ENCODE measurements at regions not wholly inside any gene's neighbourhood (a gene's known extent, or its start where the extent isn't known, plus 50 kb on each side); places are given as distances from the start of the nearest gene placed in this dataset.

GRCh38 chr16:73145166-73145880, 97.4 kb upstream of the ZFHX3 start:
- H3K9ac ChIP-seq (ENCODE audit: insufficient read depth, low read length) = no peak overlapping the region
- TF ChIP-seq, protein P1, sequence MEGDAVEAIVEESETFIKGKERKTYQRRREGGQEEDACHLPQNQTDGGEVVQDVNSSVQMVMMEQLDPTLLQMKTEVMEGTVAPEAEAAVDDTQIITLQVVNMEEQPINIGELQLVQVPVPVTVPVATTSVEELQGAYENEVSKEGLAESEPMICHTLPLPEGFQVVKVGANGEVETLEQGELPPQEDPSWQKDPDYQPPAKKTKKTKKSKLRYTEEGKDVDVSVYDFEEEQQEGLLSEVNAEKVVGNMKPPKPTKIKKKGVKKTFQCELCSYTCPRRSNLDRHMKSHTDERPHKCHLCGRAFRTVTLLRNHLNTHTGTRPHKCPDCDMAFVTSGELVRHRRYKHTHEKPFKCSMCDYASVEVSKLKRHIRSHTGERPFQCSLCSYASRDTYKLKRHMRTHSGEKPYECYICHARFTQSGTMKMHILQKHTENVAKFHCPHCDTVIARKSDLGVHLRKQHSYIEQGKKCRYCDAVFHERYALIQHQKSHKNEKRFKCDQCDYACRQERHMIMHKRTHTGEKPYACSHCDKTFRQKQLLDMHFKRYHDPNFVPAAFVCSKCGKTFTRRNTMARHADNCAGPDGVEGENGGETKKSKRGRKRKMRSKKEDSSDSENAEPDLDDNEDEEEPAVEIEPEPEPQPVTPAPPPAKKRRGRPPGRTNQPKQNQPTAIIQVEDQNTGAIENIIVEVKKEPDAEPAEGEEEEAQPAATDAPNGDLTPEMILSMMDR (conservative IDR thresholded peaks at IDR 0.05 in 1 of 2, IDR thresholded peaks at IDR 0.05 in 1 of 2; ENCODE audit: low read depth in 1 of 2, low read length in 2 of 2) = no peak
- TF ChIP-seq EZH2 (IDR thresholded peaks at IDR 0.05; ENCODE audit: low read length, missing control alignments) = no peak
- H3K4me3 ChIP-seq (replicated peaks in 1 of 4; ENCODE audit: control extremely low read depth in 1 of 4, insufficient read depth in 1 of 4, low read depth in 3 of 4, low read length in 4 of 4) = no peak overlapping the region
- peak in 1 of 2 donors; percentile 17 for DNase-seq (ENCODE audit: low read depth in 2 of 2)
- no peaks in the 10 kb centered on the region for H4K20me1 ChIP-seq (ENCODE audit: control insufficient read depth, extremely low read depth, insufficient read depth, low read length)
- no peaks in the 10 kb centered on the region for H3K36me3 ChIP-seq (ENCODE audit: control insufficient read depth, insufficient read depth, low read length)
- H3K4me1 ChIP-seq (ENCODE audit: control insufficient read depth, extremely low read depth, insufficient read depth, low read length) = no peaks in the 10 kb centered on the region
- H2AFZ ChIP-seq (ENCODE audit: low read length) = no peak overlapping the region
- no peaks in the 10 kb centered on the region for H3K9me3 ChIP-seq (ENCODE audit: control insufficient read depth, insufficient read depth, low read depth, low read length)
- H3K27me3 ChIP-seq (ENCODE audit: control insufficient read depth, insufficient read depth, low read length) = no peaks in the 10 kb centered on the region
- H3K79me2 ChIP-seq (ENCODE audit: control insufficient read depth, insufficient read depth, low read length) = no peaks in the 10 kb centered on the region
- H3K27ac ChIP-seq (ENCODE audit: insufficient read depth, low read length) = no peak overlapping the region
- H3K4me2 ChIP-seq (ENCODE audit: extremely low read depth, insufficient read depth, low read length) = no peak overlapping the region

- Histone ChIP-seq H4K20me1 (ENCODE audit: control insufficient read depth, extremely low read depth, insufficient read depth, low read length) (no peaks in the 10 kb centered on the region), H3K9ac (ENCODE audit: insufficient read depth, low read length) (peak overlapping the region; percentile 21), H3K79me2 (ENCODE audit: control insufficient read depth, insufficient read depth, low read length) (no peaks in the 10 kb centered on the region), H3K27me3 (ENCODE audit: control insufficient read depth, insufficient read depth, low read length) (no peaks in the 10 kb centered on the region), H3K4me2 (ENCODE audit: extremely low read depth, insufficient read depth, low read length) (peak overlapping the region; percentile 97), H3K9me3 (ENCODE audit: control insufficient read depth, insufficient read depth, low read depth, low read length) (no peaks in the 10 kb centered on the region), H3K4me1 (ENCODE audit: control insufficient read depth, extremely low read depth, insufficient read depth, low read length) (no peaks in the 10 kb centered on the region), H3K36me3 (ENCODE audit: control insufficient read depth, insufficient read depth, low read length) (no peaks in the 10 kb centered on the region), H3K27ac (ENCODE audit: insufficient read depth, low read length) (peak overlapping the region; percentile 67), H3K4me3 (replicated peaks in 1 of 4; ENCODE audit: control extremely low read depth in 1 of 4, insufficient read depth in 1 of 4, low read depth in 3 of 4, low read length in 4 of 4) (peak overlapping the region; percentile 44 to 60 (median 55)), H2AFZ (ENCODE audit: low read length) (peak overlapping the region; percentile 80)
- TF ChIP-seq, protein P1 (conservative IDR thresholded peaks at IDR 0.05 in 1 of 2, IDR thresholded peaks at IDR 0.05 in 1 of 2; ENCODE audit: low read depth in 1 of 2, low read length in 2 of 2) = no peak
- peak in 1 of 2 donors; percentile 47 for DNase-seq (ENCODE audit: low read depth in 2 of 2)
These were observed 95.9 kb upstream of the ZFHX3 start for GRCh38 chr16:73143576-73144422.

- H3K27me3 ChIP-seq (ENCODE audit: control insufficient read depth, insufficient read depth, low read length) = no peaks in the 10 kb centered on the region
- H2AFZ ChIP-seq (ENCODE audit: low read length) = peak overlapping the region; percentile 27
- no peaks in the 10 kb centered on the region for H3K36me3 ChIP-seq (ENCODE audit: control insufficient read depth, insufficient read depth, low read length)
- H3K27ac ChIP-seq (ENCODE audit: insufficient read depth, low read length) = no peak overlapping the region
- H3K4me1 ChIP-seq (ENCODE audit: control insufficient read depth, extremely low read depth, insufficient read depth, low read length) = no peaks in the 10 kb centered on the region
- no peaks in the 10 kb centered on the region for H4K20me1 ChIP-seq (ENCODE audit: control insufficient read depth, extremely low read depth, insufficient read depth, low read length)
- H3K9me3 ChIP-seq (ENCODE audit: control insufficient read depth, insufficient read depth, low read depth, low read length) = no peaks in the 10 kb centered on the region
- TF ChIP-seq, protein P1 (conservative IDR thresholded peaks at IDR 0.05 in 1 of 2, IDR thresholded peaks at IDR 0.05 in 1 of 2; ENCODE audit: low read depth in 1 of 2, low read length in 2 of 2) = no peak
- TF ChIP-seq EZH2 (IDR thresholded peaks at IDR 0.05; ENCODE audit: low read length, missing control alignments) = no peak
- no peak for DNase-seq (ENCODE audit: low read depth in 2 of 2)
- peak overlapping the region; percentile 97 for H3K4me2 ChIP-seq (ENCODE audit: extremely low read depth, insufficient read depth, low read length)
- H3K4me3 ChIP-seq (replicated peaks in 1 of 4; ENCODE audit: control extremely low read depth in 1 of 4, insufficient read depth in 1 of 4, low read depth in 3 of 4, low read length in 4 of 4) = no peak overlapping the region
- no peaks in the 10 kb centered on the region for H3K79me2 ChIP-seq (ENCODE audit: control insufficient read depth, insufficient read depth, low read length)
- no peak overlapping the region for H3K9ac ChIP-seq (ENCODE audit: insufficient read depth, low read length)
These were observed 95.1 kb upstream of the ZFHX3 start for GRCh38 chr16:73143002-73143401.

Data from fibroblast of lung (primary cell).